ENCODE measurements at regions not wholly inside any gene's neighbourhood (a gene's known extent, or its start where the extent isn't known, plus 50 kb on each side); places are given as distances from the start of the nearest gene placed in this dataset.
"Not testable (repeated sequence)": the region's sequence is repeated elsewhere in the genome, so short reads cannot be mapped to it uniquely, and the experiment has no call there.

GRCh38 chr2:167334146-167334742, 446.0 kb downstream of the XIRP2 start:
- DNase-seq, result no peak

GRCh38 chr2:167333245-167333644, 445.0 kb downstream of the XIRP2 start:
- DNase-seq, result no peak

GRCh38 chr2:167332358-167332757, 444.1 kb downstream of the XIRP2 start:
- no peak for DNase-seq

- no peak for DNase-seq
These were observed 443.5 kb downstream of the XIRP2 start for GRCh38 chr2:167331636-167332232.

- not testable (repeated sequence) for DNase-seq
These were observed 440.5 kb downstream of the XIRP2 start for GRCh38 chr2:167328808-167329207.

- no peak for DNase-seq
These were observed 434.5 kb downstream of the XIRP2 start for GRCh38 chr2:167322795-167323194.

- DNase-seq, result no peak
These were observed 430.3 kb downstream of the XIRP2 start for GRCh38 chr2:167318581-167318980.

GRCh38 chr2:167310442-167310841, 422.2 kb downstream of the XIRP2 start:
- no peak for DNase-seq
